K562 (cell line): ENCODE measurements at regions not wholly inside any gene's neighbourhood (a gene's known extent, or its start where the extent isn't known, plus 50 kb on each side); places are given as distances from the start of the nearest gene placed in this dataset.

Experiments
- ATAC-seq: fragments of 200-7000 bp; cut with Tn5 transposase; 3 replicates; pipeline ENCODE4 v1.9.1; 2020; ENCODE audit warnings: moderate library complexity
- BruUV-seq: library from RNA; stranded (reverse); fragments of 400-500 nt; replicated peaks from 2 replicates; lab custom pipeline; 2021; lab: Mats Ljungman, UMichigan
- CTCF ChIA-PET: fragments of 300-600 bp; formaldehyde crosslinking; extraction: SDS; loops from one replicate; lab custom pipeline; 2021; ENCODE audit warnings: low intra/inter-chr PET ratio; lab: Yijun Ruan, JAX
- POLR2A ChIA-PET: fragments of 300-600, 350-650 bp; sonication (Branson Sonifier 250); formaldehyde crosslinking; extraction: SDS; loops from one replicate; lab custom pipeline; 2021; ENCODE audit warnings: antibody characterized with exemption, inconsistent platforms; lab: Yijun Ruan, JAX
- DNase-seq, 4 experiments: peaks; one replicate each; pipeline versions ENCODE4 v3.0.0 to v3.0.0-alpha.2; 2011 to 2018; ENCODE audit warnings: low spot score in 3 of 4, mixed read lengths in 3 of 4; ENCODE audit errors: extremely low read depth in 1 of 4
- FAIRE-seq: peaks from 2 replicates; lab custom pipeline; 2011; peaks lifted over from hg19 to GRCh38; lab: Jason Lieb, UNC
- H2AFZ ChIP-seq: 2 replicates; pipeline ENCODE4 v1.6.0; 2011; ENCODE audit warnings: low read depth, low read length, control low read depth, inconsistent platforms
- H3K27ac ChIP-seq: fragments of 200-600 bp; 3 replicates; pipeline ENCODE4 v1.8.0; 2011; ENCODE audit warnings: low read depth, mild to moderate bottlenecking, control low read depth, inconsistent platforms, low read length, moderate library complexity, mixed read lengths; ENCODE audit errors: extremely low read depth
- H3K27me3 ChIP-seq, 2 experiments: fragments of 300-600 bp in 1 of 2; 2 replicates in 1 of 2; 3 replicates in 1 of 2; pipeline versions ENCODE4 v1.6.0 to v1.8.0; 2011; ENCODE audit warnings: inconsistent platforms in 2 of 2, low read length in 2 of 2, mild to moderate bottlenecking in 1 of 2, mixed read lengths in 1 of 2, moderate library complexity in 1 of 2; ENCODE audit not compliant: control insufficient read depth in 2 of 2, insufficient read depth in 2 of 2
- H3K36me3 ChIP-seq: fragments of 300-600 bp; 3 replicates; pipeline ENCODE4 v1.8.0; 2011; ENCODE audit warnings: mild to moderate bottlenecking, low read length, inconsistent platforms; ENCODE audit not compliant: control insufficient read depth, insufficient read depth
- H3K4me1 ChIP-seq, 2 experiments: fragments of 200-600 bp in 1 of 2; replicated peaks in 1 of 2; 2 replicates in 1 of 2; 3 replicates in 1 of 2; pipeline versions ENCODE4 v1.5.1 to v1.8.0; 2011; ENCODE audit warnings: inconsistent platforms in 2 of 2, low read length in 2 of 2, mild to moderate bottlenecking in 1 of 2, mixed read lengths in 1 of 2, moderate library complexity in 1 of 2; ENCODE audit not compliant: control insufficient read depth in 2 of 2, insufficient read depth in 2 of 2
- H3K4me2 ChIP-seq: 2 replicates; pipeline ENCODE4 v1.6.1; 2011; ENCODE audit warnings: low read length, control low read depth, inconsistent platforms, mixed read lengths; ENCODE audit not compliant: insufficient read depth
- H3K4me3 ChIP-seq: fragments of 200-600 bp; sonication (generic), shearing (Covaris generic); 2 replicates; pipeline ENCODE4 v1.5.1; 2016; ENCODE audit warnings: control low read depth, inconsistent platforms
- H3K79me2 ChIP-seq: fragments of 200-600 bp; 3 replicates; pipeline ENCODE4 v1.8.0; 2011; ENCODE audit warnings: low read length, inconsistent platforms; ENCODE audit not compliant: control insufficient read depth, insufficient read depth
- H3K9ac ChIP-seq, 2 experiments: 2 replicates each; pipeline versions ENCODE4 v1.6.0 to v1.6.1; 2011; ENCODE audit warnings: low read depth in 2 of 2, low read length in 2 of 2, control low read depth in 1 of 2, inconsistent platforms in 1 of 2, mild to moderate bottlenecking in 1 of 2, mixed read lengths in 1 of 2; ENCODE audit not compliant: insufficient read depth in 1 of 2
- H3K9me1 ChIP-seq: one replicate; pipeline ENCODE4 v1.6.0; 2011; ENCODE audit warnings: inconsistent platforms, mild to moderate bottlenecking, low read length, moderate library complexity; ENCODE audit not compliant: control insufficient read depth, insufficient read depth
- H3K9me3 ChIP-seq: replicated peaks from 2 replicates; pipeline ENCODE4 v1.5.1; 2011; ENCODE audit warnings: low read depth, low read length, inconsistent platforms; ENCODE audit not compliant: control insufficient read depth, insufficient read depth
- H4K20me1 ChIP-seq: replicated peaks from 2 replicates; pipeline ENCODE4 v1.6.1; 2011; ENCODE audit warnings: low read length, inconsistent platforms, mixed read lengths; ENCODE audit not compliant: control insufficient read depth, insufficient read depth
- CBX2 ChIP-seq: fragments of 200-600 bp; sonication (generic); IDR thresholded peaks from one replicate; pipeline ENCODE4 v1.6.1; 2012; ENCODE audit warnings: mild to moderate bottlenecking, low read length, inconsistent platforms; ENCODE audit not compliant: insufficient read depth, poor library complexity, severe bottlenecking
- CXXC5 ChIP-seq: fragments of 250-450 bp; sonication (Bioruptor Pico); IDR thresholded peaks from 2 replicates; pipeline ENCODE4 v1.8.0; 2022; ENCODE audit warnings: inconsistent platforms, mild to moderate bottlenecking, moderate library complexity
- NFE2L1 ChIP-seq: fragments of 450-650 bp; IDR thresholded peaks from 2 replicates; pipeline ENCODE4 v1.6.1; 2016; ENCODE audit warnings: missing genetic modification characterization, low read depth, mild to moderate bottlenecking, missing compliant biosample characterization, moderate library complexity, borderline replicate concordance
- POLR2A ChIP-seq: fragments of 450-650 bp; conservative IDR thresholded peaks from 2 replicates; pipeline ENCODE4 v1.6.1; 2016
- SAP30 ChIP-seq: fragments of 200-600 bp; sonication (generic); IDR thresholded peaks from 2 replicates; pipeline ENCODE4 v1.6.1; 2012; ENCODE audit warnings: borderline replicate concordance, low read depth, mild to moderate bottlenecking, moderate library complexity, low read length, control low read depth, inconsistent platforms; ENCODE audit not compliant: insufficient read depth, poor library complexity, severe bottlenecking
- YY1 ChIP-seq, 3 experiments: IDR thresholded peaks; 2 replicates each; pipeline ENCODE4 v1.6.1; 2011; ENCODE audit warnings: low read length in 2 of 3, mild to moderate bottlenecking in 2 of 3, moderate library complexity in 2 of 3, borderline replicate concordance in 1 of 3, control low read depth in 1 of 3, low read depth in 1 of 3; ENCODE audit not compliant: insufficient read depth in 3 of 3, insufficient replicate concordance in 2 of 3, control insufficient read depth in 1 of 3, insufficient read length in 1 of 3; ENCODE audit errors: extremely low read depth in 1 of 3
- ZNF507 ChIP-seq: conservative IDR thresholded peaks from 2 replicates; pipeline ENCODE4 v1.6.1; 2017; ENCODE audit warnings: missing genetic modification characterization, missing compliant biosample characterization
- WGBS: fragments of 100-300 bp; shearing (Covaris generic); methylation state at CpG from one replicate; pipeline ENCODE4 v1.1.6; 2016; ENCODE audit warnings: low coverage, mixed read lengths; ENCODE audit not compliant: insufficient coverage; ENCODE audit errors: missing lambda C conversion rate; 5-methylcytosine and 5-hydroxymethylcytosine counted together
- in situ Hi-C: fragments of 300-500 bp; cut with MboI; formaldehyde crosslinking; loops from 4 replicates; pipeline ENCODE4 v1.15.0; 2018; ENCODE audit warnings: inconsistent platforms, mixed read lengths
- intact Hi-C: fragments of 100-400 bp; cut with micrococcal nuclease; formaldehyde crosslinking; loops from 2 replicates; pipeline ENCODE4 v1.14.2; 2022

- CTCF ChIA-PET = no interaction called here
- no peak for TF ChIP-seq CBX2
- no peak for TF ChIP-seq CXXC5
- Histone ChIP-seq H3K36me3 (no peaks in the 10 kb centered on the region), H3K4me1 (no peaks in the 10 kb centered on the region), H3K79me2 (no peaks in the 10 kb centered on the region), H3K9me3 (no peaks in the 10 kb centered on the region), H3K9ac (no peak overlapping the region), H3K4me2 (no peak overlapping the region), H2AFZ (no peak overlapping the region), H3K9me1 (no peaks in the 10 kb centered on the region), H3K27me3 (no peaks in the 10 kb centered on the region), H4K20me1 (no peaks in the 10 kb centered on the region), H3K27ac (no peak overlapping the region), H3K4me3 (no peak overlapping the region)
- 0% methylated on average over 3 of the region's 3 CpGs for WGBS
- in situ Hi-C loops (no loop called here), intact Hi-C loops (no loop called here)
- DNase-seq = no peak
- no peak for FAIRE-seq
- ATAC-seq = no peak
- POLR2A ChIA-PET = no interaction called here
- BruUV-seq = no TSS peak
Observed at GRCh38 chr5:171562822-171563221, 143.4 kb downstream of the FGF18 start.

DNA sequence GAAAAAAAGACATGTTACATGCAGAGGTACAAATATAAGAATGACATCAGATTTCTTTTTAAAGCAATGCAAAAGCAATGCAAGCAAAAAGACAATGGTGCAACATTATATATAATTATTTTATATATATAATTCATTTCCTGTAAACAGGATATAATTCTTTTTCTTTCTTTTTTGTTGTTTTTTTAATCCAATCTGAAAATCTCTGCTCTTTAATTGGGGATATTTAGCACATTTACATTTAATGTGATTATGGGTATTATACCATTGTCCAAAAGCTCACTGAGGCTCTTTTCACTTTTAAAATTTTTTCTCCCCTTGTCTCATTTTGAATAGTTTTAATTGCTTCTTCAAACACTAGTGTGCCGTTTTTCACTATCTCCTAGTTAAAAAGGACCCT is 148.9 kb downstream of the FGF18 start:
- Histone ChIP-seq H3K36me3 (no peaks in the 10 kb centered on the region), H3K9ac (no peak overlapping the region), H3K79me2 (no peaks in the 10 kb centered on the region), H2AFZ (no peak overlapping the region), H3K4me1 (no peaks in the 10 kb centered on the region), H3K4me2 (no peak overlapping the region), H3K27me3 (peaks cover 0 to 10% of the 10 kb centered on the region in 2 experiments; a peak in 2 of 5 replicates), H4K20me1 (no peaks in the 10 kb centered on the region), H3K9me1 (no peaks in the 10 kb centered on the region), H3K9me3 (no peaks in the 10 kb centered on the region), H3K4me3 (no peak overlapping the region), H3K27ac (no peak overlapping the region)
- no peak for ATAC-seq
- CTCF ChIA-PET = no interaction called here
- in situ Hi-C loops (no loop called here), intact Hi-C loops (no loop called here)
- BruUV-seq = no TSS peak
- no peak for FAIRE-seq
- POLR2A ChIA-PET = no interaction called here
- TF ChIP-seq NFE2L1 = no peak
- TF ChIP-seq SAP30 = no peak
- TF ChIP-seq YY1 (IDR thresholded peaks at IDR 0.05; ENCODE audit: borderline replicate concordance in 1 of 3, control insufficient read depth in 1 of 3, extremely low read depth in 1 of 3, insufficient read depth in 3 of 3, insufficient read length in 1 of 3, insufficient replicate concordance in 2 of 3, low read depth in 1 of 3, low read length in 2 of 3) = no peak
- peak; percentile 92 for TF ChIP-seq ZNF507 (tag)
- TF ChIP-seq POLR2A = no peak
- 0% methylated on average over 1 of the region's 1 CpG for WGBS
- DNase-seq = no peak
